ENCODE measurements at regions not wholly inside any gene's neighbourhood (a gene's known extent, or its start where the extent isn't known, plus 50 kb on each side); places are given as distances from the start of the nearest gene placed in this dataset.
A peak's percentile ranks its signal among the peaks of the same experiment; 100 is the strongest.

DNA sequence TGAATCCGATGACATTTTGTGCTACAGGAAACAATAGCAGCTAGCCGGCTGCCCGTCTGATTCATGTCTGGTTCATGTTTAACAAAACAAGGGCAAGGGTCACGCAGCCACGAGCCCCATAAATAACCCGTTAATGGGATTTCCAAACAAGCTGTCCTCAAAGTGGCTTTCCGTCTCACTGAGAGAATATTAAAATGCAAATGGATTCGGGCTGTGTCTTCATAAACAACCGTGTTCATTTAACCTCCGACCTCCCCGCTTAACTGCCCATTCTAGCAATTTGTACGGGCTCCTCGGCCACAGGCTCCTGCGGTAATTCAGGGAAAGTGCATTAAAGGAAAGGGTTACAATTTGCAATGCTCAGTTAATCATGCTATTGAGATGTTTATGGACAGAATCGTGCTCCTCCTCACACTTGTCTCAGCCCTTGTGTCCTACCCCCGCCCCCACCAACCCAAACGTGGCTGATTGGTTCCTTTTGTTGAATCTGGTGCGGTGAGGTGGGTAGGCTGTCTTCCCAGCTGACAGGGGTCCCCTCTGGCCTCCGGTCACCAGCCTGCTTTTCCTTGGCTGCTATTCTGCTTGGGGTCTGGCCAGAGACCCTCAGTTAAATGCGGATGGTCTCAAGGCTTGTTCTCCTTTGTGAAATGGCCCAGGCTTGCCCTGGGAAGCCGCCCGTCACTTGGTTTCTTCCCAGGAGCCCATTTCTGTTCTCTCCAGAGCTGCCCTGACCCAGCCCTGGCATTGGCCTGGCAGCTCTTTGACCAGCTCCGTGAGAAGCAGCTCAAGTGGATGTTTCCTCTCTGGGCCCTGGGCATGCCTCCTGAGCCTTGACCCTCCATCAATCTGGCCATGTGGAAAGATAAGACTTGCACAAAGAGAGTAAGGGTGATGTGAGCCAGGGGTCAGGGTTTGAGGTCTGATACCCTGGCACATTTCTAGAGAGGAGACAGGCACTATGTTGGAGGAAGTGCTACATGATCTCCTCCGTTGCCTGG lies 200.7 kb upstream of the POU3F1 start (continued):
- peak; percentile 65 for TF ChIP-seq MEIS2 (IDR thresholded peaks at IDR 0.05; ENCODE audit: partially characterized antibody)
- TF ChIP-seq FUS (optimal IDR thresholded peaks at IDR 0.05; ENCODE audit: low read depth, low read length), result no peak
- no peak for TF ChIP-seq MAZ (CRISPR knock-in tag; conservative IDR thresholded peaks at IDR 0.05 in 1 of 2, IDR thresholded peaks at IDR 0.05 in 1 of 2)
- TF ChIP-seq NR2C1 (IDR thresholded peaks at IDR 0.05), result no peak
- peak; percentile 83 for TF ChIP-seq NR2C1 (tag; IDR thresholded peaks at IDR 0.05)
- TF ChIP-seq ZBTB8A (IDR thresholded peaks at IDR 0.05; ENCODE audit: partially characterized antibody), result no peak
- TF ChIP-seq SIRT6 (IDR thresholded peaks at IDR 0.05; ENCODE audit: low read depth, low read length), result no peak
- TF ChIP-seq HDGF (IDR thresholded peaks at IDR 0.05), result no peak

DNA sequence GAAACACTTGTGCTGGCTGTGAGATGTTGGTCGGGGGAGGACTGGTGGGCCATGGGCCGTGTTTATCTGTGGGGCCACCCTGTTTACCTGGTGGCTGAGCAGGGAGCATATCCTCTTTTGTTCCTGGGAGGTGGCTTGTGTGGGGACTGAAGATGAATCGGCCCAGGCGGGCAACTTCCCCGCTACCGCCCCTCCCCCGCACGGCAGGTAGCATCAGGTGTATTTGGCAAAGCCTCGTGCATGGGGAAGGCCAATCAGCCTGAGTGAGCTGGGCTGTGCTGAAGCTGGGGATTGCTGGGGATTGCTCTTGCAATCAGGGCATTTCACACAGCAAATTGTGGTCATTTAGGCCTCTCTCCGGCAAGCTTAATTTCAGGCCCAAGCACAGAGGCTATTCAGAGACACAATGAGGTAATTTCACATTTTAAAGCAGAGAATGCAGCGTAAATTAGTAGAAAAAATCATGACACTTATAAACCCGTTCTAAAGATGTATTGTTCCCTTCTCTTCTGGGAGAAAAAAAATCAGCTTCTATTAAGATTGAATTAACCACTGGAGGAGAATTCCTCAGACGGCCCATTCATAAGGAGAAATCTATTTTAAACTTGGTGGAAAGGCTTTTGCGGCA lies 197.7 kb upstream of the POU3F1 start:
- H3K4me3 ChIP-seq, result no peak overlapping the region
- H3K27me3 ChIP-seq (ENCODE audit: control insufficient read depth in 2 of 2, insufficient read depth in 2 of 2, low read length in 2 of 2), result peaks cover 15 to 27% of the 10 kb centered on the region in 2 experiments
- no peak overlapping the region for H3K4me2 ChIP-seq (ENCODE audit: insufficient read depth, low read length)
- H4K20me1 ChIP-seq (replicated peaks; ENCODE audit: control insufficient read depth, insufficient read depth, low read length), result peaks cover 6% of the 10 kb centered on the region
- ChIA-PET CTCF (ENCODE audit: low intra/inter-chr PET ratio) (no interaction called here), POLR2A (interaction anchor here (0.5 to 1.0 kb wide), 2 partner anchors 22 to 782 kb away, joined by 3 to 5 read pairs; no protein-coding TSS in a partner anchor)
- WGBS (ENCODE audit: insufficient coverage, low coverage, missing lambda C conversion rate), result 50% methylated on average over 14 of the region's 14 CpGs
- H3K36me3 ChIP-seq (ENCODE audit: control insufficient read depth, insufficient read depth, low read length), result no peaks in the 10 kb centered on the region
- H3K9me3 ChIP-seq (replicated peaks; ENCODE audit: control insufficient read depth, insufficient read depth, low read depth, low read length), result no peaks in the 10 kb centered on the region
- in situ Hi-C loops (cut with MboI), result no loop called here
- no peaks in the 10 kb centered on the region for H3K79me2 ChIP-seq (ENCODE audit: control insufficient read depth, insufficient read depth, low read length)
- H3K9ac ChIP-seq (ENCODE audit: insufficient read depth in 1 of 2, low read depth in 2 of 2, low read length in 2 of 2), result no peak overlapping the region
- BruUV-seq (replicated peaks), result no TSS peak
- intact Hi-C loops (cut with micrococcal nuclease), result no loop called here
- no peaks in the 10 kb centered on the region for H3K9me1 ChIP-seq (ENCODE audit: control insufficient read depth, insufficient read depth, low read length)
- no peak for FAIRE-seq
- peaks cover under 1 to 6% of the 10 kb centered on the region in 2 experiments; a peak in 3 of 5 replicates for H3K4me1 ChIP-seq (replicated peaks in 1 of 2; ENCODE audit: control insufficient read depth in 2 of 2, insufficient read depth in 2 of 2, low read length in 2 of 2)
- no peak overlapping the region for H3K27ac ChIP-seq (ENCODE audit: extremely low read depth, low read depth, low read length)
- ATAC-seq, result no peak
- DNase-seq (ENCODE audit: extremely low read depth in 1 of 4, low spot score in 3 of 4), result no peak
- H2AFZ ChIP-seq (ENCODE audit: low read depth, low read length), result no peak overlapping the region
- TF ChIP-seq ESRRA (IDR thresholded peaks at IDR 0.05; ENCODE audit: borderline replicate concordance, low read depth) (no peak), ZFX (CRISPR knock-in tag; IDR thresholded peaks at IDR 0.05) (no peak), POLR3A (IDR thresholded peaks at IDR 0.05; ENCODE audit: borderline replicate concordance, extremely low read depth, insufficient read depth, insufficient read length) (no peak), ERF (CRISPR knock-in tag; IDR thresholded peaks at IDR 0.05) (no peak), GTF2A2 (tag; IDR thresholded peaks at IDR 0.05) (no peak), TEAD2 (tag; IDR thresholded peaks at IDR 0.05) (no peak)
- TF ChIP-seq, protein P1, sequence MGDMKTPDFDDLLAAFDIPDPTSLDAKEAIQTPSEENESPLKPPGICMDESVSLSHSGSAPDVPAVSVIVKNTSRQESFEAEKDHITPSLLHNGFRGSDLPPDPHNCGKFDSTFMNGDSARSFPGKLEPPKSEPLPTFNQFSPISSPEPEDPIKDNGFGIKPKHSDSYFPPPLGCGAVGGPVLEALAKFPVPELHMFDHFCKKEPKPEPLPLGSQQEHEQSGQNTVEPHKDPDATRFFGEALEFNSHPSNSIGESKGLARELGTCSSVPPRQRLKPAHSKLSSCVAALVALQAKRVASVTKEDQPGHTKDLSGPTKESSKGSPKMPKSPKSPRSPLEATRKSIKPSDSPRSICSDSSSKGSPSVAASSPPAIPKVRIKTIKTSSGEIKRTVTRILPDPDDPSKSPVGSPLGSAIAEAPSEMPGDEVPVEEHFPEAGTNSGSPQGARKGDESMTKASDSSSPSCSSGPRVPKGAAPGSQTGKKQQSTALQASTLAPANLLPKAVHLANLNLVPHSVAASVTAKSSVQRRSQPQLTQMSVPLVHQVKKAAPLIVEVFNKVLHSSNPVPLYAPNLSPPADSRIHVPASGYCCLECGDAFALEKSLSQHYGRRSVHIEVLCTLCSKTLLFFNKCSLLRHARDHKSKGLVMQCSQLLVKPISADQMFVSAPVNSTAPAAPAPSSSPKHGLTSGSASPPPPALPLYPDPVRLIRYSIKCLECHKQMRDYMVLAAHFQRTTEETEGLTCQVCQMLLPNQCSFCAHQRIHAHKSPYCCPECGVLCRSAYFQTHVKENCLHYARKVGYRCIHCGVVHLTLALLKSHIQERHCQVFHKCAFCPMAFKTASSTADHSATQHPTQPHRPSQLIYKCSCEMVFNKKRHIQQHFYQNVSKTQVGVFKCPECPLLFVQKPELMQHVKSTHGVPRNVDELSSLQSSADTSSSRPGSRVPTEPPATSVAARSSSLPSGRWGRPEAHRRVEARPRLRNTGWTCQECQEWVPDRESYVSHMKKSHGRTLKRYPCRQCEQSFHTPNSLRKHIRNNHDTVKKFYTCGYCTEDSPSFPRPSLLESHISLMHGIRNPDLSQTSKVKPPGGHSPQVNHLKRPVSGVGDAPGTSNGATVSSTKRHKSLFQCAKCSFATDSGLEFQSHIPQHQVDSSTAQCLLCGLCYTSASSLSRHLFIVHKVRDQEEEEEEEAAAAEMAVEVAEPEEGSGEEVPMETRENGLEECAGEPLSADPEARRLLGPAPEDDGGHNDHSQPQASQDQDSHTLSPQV (IDR thresholded peaks at IDR 0.05), result no peak
- TF ChIP-seq, protein P2, sequence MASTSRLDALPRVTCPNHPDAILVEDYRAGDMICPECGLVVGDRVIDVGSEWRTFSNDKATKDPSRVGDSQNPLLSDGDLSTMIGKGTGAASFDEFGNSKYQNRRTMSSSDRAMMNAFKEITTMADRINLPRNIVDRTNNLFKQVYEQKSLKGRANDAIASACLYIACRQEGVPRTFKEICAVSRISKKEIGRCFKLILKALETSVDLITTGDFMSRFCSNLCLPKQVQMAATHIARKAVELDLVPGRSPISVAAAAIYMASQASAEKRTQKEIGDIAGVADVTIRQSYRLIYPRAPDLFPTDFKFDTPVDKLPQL (IDR thresholded peaks at IDR 0.05; ENCODE audit: extremely low read depth, insufficient read length), result no peak

All from K562 (cell line).